H1 (cell line): ENCODE measurements at regions not wholly inside any gene's neighbourhood (a gene's known extent, or its start where the extent isn't known, plus 50 kb on each side); places are given as distances from the start of the nearest gene placed in this dataset.

ENCODE experiments used
- BRCA1 ChIP-seq: IDR thresholded peaks from 2 replicates; pipeline ENCODE4 v1.6.1; 2012; ENCODE audit warnings: low read depth, low read length, improper control_type of control experiment
- CHD7 ChIP-seq: fragments of 300-600 bp; sonication (generic); IDR thresholded peaks from 2 replicates; pipeline ENCODE4 v1.7.1; 2012; ENCODE audit warnings: low read length, moderate library complexity, mild to moderate bottlenecking, inconsistent platforms; ENCODE audit not compliant: insufficient replicate concordance
- EGR1 ChIP-seq: IDR thresholded peaks from 2 replicates; pipeline ENCODE4 v1.6.1; 2011; ENCODE audit warnings: low read depth, low read length, borderline replicate concordance
- EZH2 ChIP-seq: fragments of 200-600 bp; sonication (generic); IDR thresholded peaks from 2 replicates; pipeline ENCODE4 v1.7.1; 2012; ENCODE audit warnings: low read depth, mild to moderate bottlenecking, moderate library complexity, low read length, inconsistent platforms; ENCODE audit not compliant: severe bottlenecking
- HDAC2 ChIP-seq, 2 experiments: fragments of 300-600 bp in 1 of 2; sonication (generic) in 1 of 2; IDR thresholded peaks; 2 replicates each; pipeline ENCODE4 v1.6.1; 2011 to 2012; ENCODE audit warnings: low read depth in 2 of 2, low read length in 2 of 2, mild to moderate bottlenecking in 2 of 2, moderate library complexity in 2 of 2, borderline replicate concordance in 1 of 2, inconsistent platforms in 1 of 2
- RBBP5 ChIP-seq: IDR thresholded peaks from 2 replicates; pipeline ENCODE4 v1.7.1; 2012; ENCODE audit warnings: low read depth, mild to moderate bottlenecking, inconsistent platforms, low read length, moderate library complexity, borderline replicate concordance
- SIRT6 ChIP-seq: IDR thresholded peaks from one replicate; pipeline ENCODE4 v1.7.1; 2012; ENCODE audit warnings: low read length, inconsistent platforms

- no peak for TF ChIP-seq RBBP5
- TF ChIP-seq EZH2 = no peak
- no peak for TF ChIP-seq SIRT6
- no peak for TF ChIP-seq HDAC2 (IDR thresholded peaks at IDR 0.05; ENCODE audit: borderline replicate concordance in 1 of 2, low read depth in 2 of 2, low read length in 2 of 2)
- TF ChIP-seq EGR1 = no peak
- TF ChIP-seq BRCA1 = no peak
- no peak for TF ChIP-seq CHD7
Observed at GRCh38 chr12:20264026-20264425, 104.3 kb upstream of the PDE3A start (continued).
